Cardiac fibroblast (primary cell): ENCODE measurements at regions not wholly inside any gene's neighbourhood (a gene's known extent, or its start where the extent isn't known, plus 50 kb on each side); places are given as distances from the start of the nearest gene placed in this dataset.

Experiments
- DNase-seq, 2 donors: peaks; one replicate each; pipeline versions ENCODE4 v3.0.0 to v3.0.0-alpha.2; 2010; ENCODE audit warnings: low read depth in 2 of 2
- H3K4me3 ChIP-seq, 2 donors: replicated peaks in 1 of 2; 1 replicate in 1 of 2; 2 replicates in 1 of 2; pipeline ENCODE4 v1.5.1; 2011; ENCODE audit warnings: low read depth in 2 of 2, low read length in 2 of 2, mild to moderate bottlenecking in 2 of 2, moderate library complexity in 1 of 2
- CTCF ChIP-seq: IDR thresholded peaks from one replicate; pipeline ENCODE4 v1.5.1; 2011; ENCODE audit warnings: low read depth, mild to moderate bottlenecking, low read length, inconsistent platforms

- TF ChIP-seq CTCF: no peak
- no peak for DNase-seq
- no peak overlapping the region for H3K4me3 ChIP-seq
Observed at GRCh38 chr1:83101406-83101805, 897.5 kb downstream of the TTLL7 start.

DNA sequence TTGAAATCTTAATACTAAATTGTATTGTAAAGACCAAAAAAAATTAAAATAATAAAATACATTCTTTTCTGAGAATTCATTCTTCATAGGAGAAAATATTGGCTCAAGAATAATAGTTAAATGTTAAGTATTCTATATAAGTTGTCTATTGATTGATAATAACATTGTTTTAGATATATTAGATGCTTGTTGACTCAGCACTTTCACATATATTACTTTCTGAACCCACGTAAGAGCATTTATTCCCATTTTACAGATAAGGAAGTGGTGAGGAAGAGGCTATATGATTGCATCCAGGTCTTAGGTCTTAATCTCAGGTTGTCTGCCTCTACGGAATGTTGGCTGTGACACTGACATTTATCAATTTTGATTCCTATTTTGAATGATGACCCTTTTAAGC is 898.8 kb downstream of the TTLL7 start:
- DNase-seq: no peak
- TF ChIP-seq CTCF: no peak
- H3K4me3 ChIP-seq: no peak overlapping the region

DNA sequence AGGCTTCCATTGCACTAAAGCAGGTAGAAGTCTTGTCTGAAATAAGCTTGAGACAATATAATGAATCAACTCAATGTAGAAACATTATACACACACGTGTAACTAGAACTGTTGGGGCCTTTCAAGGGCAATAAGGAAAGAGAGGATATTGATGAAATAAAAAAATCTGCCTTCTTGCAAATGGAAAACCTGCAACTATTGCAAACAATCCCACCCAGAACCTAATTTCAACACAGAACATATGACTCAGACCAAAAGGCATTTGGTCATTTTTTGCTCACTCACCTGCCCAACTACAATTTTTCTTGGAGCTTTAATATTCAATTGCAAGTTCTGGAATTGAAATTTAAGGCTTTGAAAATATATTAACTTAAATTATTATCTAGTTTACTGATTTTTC is 900.1 kb downstream of the TTLL7 start:
- DNase-seq: no peak
- TF ChIP-seq CTCF: no peak
- no peak overlapping the region for H3K4me3 ChIP-seq

GRCh38 chr1:83098131-83098530 is 900.8 kb downstream of the TTLL7 start:
- TF ChIP-seq CTCF: no peak
- H3K4me3 ChIP-seq: no peak overlapping the region
- DNase-seq: no peak

- no peak overlapping the region for H3K4me3 ChIP-seq
- no peak for TF ChIP-seq CTCF
- no peak for DNase-seq
Observed at GRCh38 chr1:83097715-83098114, 901.2 kb downstream of the TTLL7 start.

DNA sequence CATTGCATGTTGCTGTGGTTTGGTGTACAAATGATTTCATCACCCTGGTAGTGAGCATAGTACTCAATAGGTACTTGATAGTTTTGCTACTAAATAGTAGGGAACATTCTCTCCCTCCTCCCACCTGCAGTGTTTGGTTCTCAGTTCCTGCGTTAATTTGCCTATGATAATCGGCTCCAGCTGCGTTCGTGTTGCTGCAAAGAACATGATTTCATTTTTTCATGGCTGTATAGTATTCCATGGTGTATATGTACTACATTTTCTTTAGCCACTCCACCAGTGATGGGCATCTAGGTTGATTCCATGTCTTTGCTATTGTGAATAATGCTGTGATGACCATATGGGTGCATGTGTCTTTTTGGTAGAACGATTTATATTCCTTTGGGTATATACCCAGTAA is 903.4 kb downstream of the TTLL7 start:
- no peak for DNase-seq
- no peak for TF ChIP-seq CTCF
- H3K4me3 ChIP-seq: no peak overlapping the region

DNA sequence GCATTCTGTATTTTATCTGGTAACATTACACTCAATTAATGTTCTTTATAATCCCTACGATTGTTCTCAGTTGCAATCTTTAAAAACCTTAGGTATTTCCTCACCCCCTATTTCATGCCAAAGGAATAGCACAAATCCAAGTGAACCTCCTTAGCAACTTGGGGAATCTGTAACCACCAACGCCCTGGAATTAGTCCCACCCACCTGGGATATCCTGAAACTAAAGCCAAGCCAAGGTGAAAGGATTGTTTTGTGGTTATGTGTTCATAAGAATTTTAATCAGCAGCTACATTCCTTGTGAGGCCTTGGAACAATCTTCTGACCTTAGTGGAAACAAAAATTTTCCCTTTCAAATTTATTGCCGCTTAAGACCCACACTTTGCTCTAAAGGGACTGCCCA is 908.7 kb downstream of the TTLL7 start:
- DNase-seq: no peak
- no peak overlapping the region for H3K4me3 ChIP-seq
- TF ChIP-seq CTCF: no peak
